Choroid plexus epithelial cell (primary cell): ENCODE measurements at regions not wholly inside any gene's neighbourhood (a gene's known extent, or its start where the extent isn't known, plus 50 kb on each side); places are given as distances from the start of the nearest gene placed in this dataset.

ENCODE experiments used
- DNase-seq: peaks from one replicate; pipeline ENCODE4 v3.0.0-alpha.2; 2010; ENCODE audit warnings: low read depth
- H3K4me3 ChIP-seq: 2 replicates; pipeline ENCODE4 v1.5.1; 2011; ENCODE audit warnings: low read depth, mild to moderate bottlenecking, control low read depth, low read length, moderate library complexity
- CTCF ChIP-seq: conservative IDR thresholded peaks from 2 replicates; pipeline ENCODE4 v1.5.1; 2011; ENCODE audit warnings: low read depth, mild to moderate bottlenecking, control low read depth, inconsistent platforms, low read length, moderate library complexity

GRCh38 chr1:25083481-25084345, 148.6 kb downstream of the SYF2 start:
- no peak overlapping the region for H3K4me3 ChIP-seq
- TF ChIP-seq CTCF, result no peak
- no peak for DNase-seq

- TF ChIP-seq CTCF, result no peak
- H3K4me3 ChIP-seq, result no peak overlapping the region
- DNase-seq, result no peak
These were observed 149.3 kb downstream of the SYF2 start for GRCh38 chr1:25082995-25083394.

- DNase-seq, result no peak
- no peak for TF ChIP-seq CTCF
- H3K4me3 ChIP-seq, result no peak overlapping the region
These were observed 149.9 kb downstream of the SYF2 start for GRCh38 chr1:25082216-25082899.

- no peak for TF ChIP-seq CTCF
- no peak for DNase-seq
- H3K4me3 ChIP-seq, result no peak overlapping the region
These were observed 150.8 kb downstream of the SYF2 start for GRCh38 chr1:25081496-25081895.

GRCh38 chr1:25080294-25081209, 150.5 kb upstream of the RUNX3 start:
- DNase-seq, result peak; percentile 24

More at GRCh38 chr1:25080294-25081209, 150.5 kb upstream of the RUNX3 start:
- TF ChIP-seq CTCF, result no peak
- H3K4me3 ChIP-seq, result no peak overlapping the region
